GM12874 (cell line): ENCODE measurements at regions not wholly inside any gene's neighbourhood (a gene's known extent, or its start where the extent isn't known, plus 50 kb on each side); places are given as distances from the start of the nearest gene placed in this dataset.

Source experiments
- CTCF ChIP-seq: IDR thresholded peaks from 2 replicates; pipeline ENCODE4 v1.5.1; 2011; ENCODE audit warnings: low read depth, mild to moderate bottlenecking, control low read depth, low read length, moderate library complexity; ENCODE audit not compliant: insufficient read depth

- no peak for TF ChIP-seq CTCF
Measured at GRCh38 chr11:39462506-39462905, 1996.9 kb downstream of the LRRC4C start.

- no peak for TF ChIP-seq CTCF
Measured at GRCh38 chr11:39461066-39461465, 1998.4 kb downstream of the LRRC4C start.

GRCh38 chr11:39459606-39460005 lies 1999.8 kb downstream of the LRRC4C start:
- TF ChIP-seq CTCF, result no peak

- no peak for TF ChIP-seq CTCF
Measured at GRCh38 chr11:39458481-39458880, 2001.0 kb downstream of the LRRC4C start.

GRCh38 chr11:39443424-39444022 lies 2015.9 kb downstream of the LRRC4C start:
- no peak for TF ChIP-seq CTCF

GRCh38 chr11:39442177-39442576 lies 2017.3 kb downstream of the LRRC4C start:
- TF ChIP-seq CTCF, result no peak

- no peak for TF ChIP-seq CTCF
Measured at GRCh38 chr11:39435641-39436040, 2023.8 kb downstream of the LRRC4C start.
